GM12891 (cell line): ENCODE measurements at regions not wholly inside any gene's neighbourhood (a gene's known extent, or its start where the extent isn't known, plus 50 kb on each side); places are given as distances from the start of the nearest gene placed in this dataset.

ENCODE experiments used
- PAX5 ChIP-seq: IDR thresholded peaks from 2 replicates; pipeline ENCODE4 v1.6.1; 2011; ENCODE audit warnings: low read length, moderate library complexity, mild to moderate bottlenecking; ENCODE audit not compliant: insufficient read depth, severe bottlenecking
- POLR2A ChIP-seq: IDR thresholded peaks from 2 replicates; pipeline ENCODE4 v1.6.1; 2011; ENCODE audit warnings: low read depth, low read length, control low read depth
- POLR2AphosphoS5 ChIP-seq: IDR thresholded peaks from 2 replicates; pipeline ENCODE4 v1.6.1; 2011; ENCODE audit warnings: low read depth, low read length, control low read depth
- POU2F2 ChIP-seq: IDR thresholded peaks from 2 replicates; pipeline ENCODE4 v1.6.1; 2011; ENCODE audit warnings: low read depth, mild to moderate bottlenecking, control low read depth, low read length, moderate library complexity
- SPI1 ChIP-seq: IDR thresholded peaks from 2 replicates; pipeline ENCODE4 v1.6.1; 2011; ENCODE audit warnings: low read depth, low read length, control low read depth
- TAF1 ChIP-seq: IDR thresholded peaks from 2 replicates; pipeline ENCODE4 v1.6.1; 2011; ENCODE audit warnings: low read depth, low read length, control low read depth

- TF ChIP-seq POLR2A (no peak), POLR2AphosphoS5 (no peak), PAX5 (no peak), TAF1 (no peak), SPI1 (no peak), POU2F2 (no peak)
Measured at GRCh38 chr6:12229332-12229731, 60.8 kb upstream of the EDN1 start.
